ENCODE measurements at regions not wholly inside any gene's neighbourhood (a gene's known extent, or its start where the extent isn't known, plus 50 kb on each side); places are given as distances from the start of the nearest gene placed in this dataset.

- DNase-seq (ENCODE audit: extremely low read depth, low read depth) = no peak
Measured at GRCh38 chr6:22875845-22876244, 306.5 kb downstream of the HDGFL1 start.

GRCh38 chr6:22878324-22878701, 308.9 kb downstream of the HDGFL1 start:
- no peak for DNase-seq (ENCODE audit: extremely low read depth, low read depth)

GRCh38 chr6:22878706-22879105, 309.3 kb downstream of the HDGFL1 start:
- no peak for DNase-seq (ENCODE audit: extremely low read depth, low read depth)

- peak; percentile 54 for DNase-seq (ENCODE audit: extremely low read depth, low read depth)
Measured at GRCh38 chr6:22880686-22881433, 311.5 kb downstream of the HDGFL1 start.

GRCh38 chr6:22882581-22882980, 313.2 kb downstream of the HDGFL1 start:
- DNase-seq (ENCODE audit: extremely low read depth, low read depth) = no peak

GRCh38 chr6:22883061-22883717, 313.8 kb downstream of the HDGFL1 start:
- DNase-seq (ENCODE audit: extremely low read depth, low read depth) = no peak

GRCh38 chr6:22884456-22884855, 315.1 kb downstream of the HDGFL1 start:
- DNase-seq (ENCODE audit: extremely low read depth, low read depth) = no peak

- no peak for DNase-seq (ENCODE audit: extremely low read depth, low read depth)
Measured at GRCh38 chr6:22886650-22887581, 317.6 kb downstream of the HDGFL1 start.

GRCh38 chr6:22888163-22888752, 318.9 kb downstream of the HDGFL1 start:
- DNase-seq (ENCODE audit: extremely low read depth, low read depth) = no peak

- DNase-seq (ENCODE audit: extremely low read depth, low read depth) = no peak
Measured at GRCh38 chr6:22891934-22892333, 322.6 kb downstream of the HDGFL1 start.

GRCh38 chr6:22892452-22892851, 323.1 kb downstream of the HDGFL1 start:
- peak; percentile 9 for DNase-seq (ENCODE audit: extremely low read depth, low read depth)

GRCh38 chr6:22896696-22897095, 327.3 kb downstream of the HDGFL1 start:
- no peak for DNase-seq (ENCODE audit: extremely low read depth, low read depth)

- no peak for DNase-seq (ENCODE audit: extremely low read depth, low read depth)
Measured at GRCh38 chr6:22899426-22899825, 330.1 kb downstream of the HDGFL1 start.

- DNase-seq (ENCODE audit: extremely low read depth, low read depth) = no peak
Measured at GRCh38 chr6:22903826-22904225, 334.5 kb downstream of the HDGFL1 start.

GRCh38 chr6:22904431-22904830, 335.1 kb downstream of the HDGFL1 start:
- DNase-seq (ENCODE audit: extremely low read depth, low read depth) = no peak

GRCh38 chr6:22906091-22906549, 336.8 kb downstream of the HDGFL1 start:
- peak; percentile 30 for DNase-seq (ENCODE audit: extremely low read depth, low read depth)

- DNase-seq (ENCODE audit: extremely low read depth, low read depth) = no peak
Measured at GRCh38 chr6:22907085-22907484, 337.7 kb downstream of the HDGFL1 start.

GRCh38 chr6:22910370-22910769, 341.0 kb downstream of the HDGFL1 start:
- no peak for DNase-seq (ENCODE audit: extremely low read depth, low read depth)

GRCh38 chr6:22913612-22914011, 344.2 kb downstream of the HDGFL1 start:
- no peak for DNase-seq (ENCODE audit: extremely low read depth, low read depth)

- DNase-seq (ENCODE audit: extremely low read depth, low read depth) = no peak
Measured at GRCh38 chr6:22917344-22917743, 348.0 kb downstream of the HDGFL1 start.

- no peak for DNase-seq (ENCODE audit: extremely low read depth, low read depth)
Measured at GRCh38 chr6:22921828-22922227, 352.5 kb downstream of the HDGFL1 start.
